Osteoblast (primary cell): ENCODE measurements at regions not wholly inside any gene's neighbourhood (a gene's known extent, or its start where the extent isn't known, plus 50 kb on each side); places are given as distances from the start of the nearest gene placed in this dataset.

Experiments
- DNase-seq: peaks from one replicate; pipeline ENCODE4 v3.0.0; 2011; ENCODE audit warnings: low spot score, mixed read lengths; ENCODE audit not compliant: insufficient read length; ENCODE audit errors: missing footprints
- H2AFZ ChIP-seq: 2 replicates; pipeline ENCODE4 v1.6.0; 2011; ENCODE audit warnings: mild to moderate bottlenecking, low read length
- H3K27ac ChIP-seq: 2 replicates; pipeline ENCODE4 v1.5.1; 2011; ENCODE audit warnings: mild to moderate bottlenecking, low read depth, low read length, moderate library complexity
- H3K27me3 ChIP-seq: 2 replicates; pipeline ENCODE4 v1.6.0; 2012; ENCODE audit warnings: mild to moderate bottlenecking, control low read depth, inconsistent platforms, low read length, moderate library complexity; ENCODE audit not compliant: insufficient read depth
- H3K36me3 ChIP-seq: 2 replicates; pipeline ENCODE4 v1.5.1; 2011; ENCODE audit warnings: mild to moderate bottlenecking, low read length, control low read depth, moderate library complexity; ENCODE audit not compliant: insufficient read depth
- H3K4me1 ChIP-seq: 2 replicates; pipeline ENCODE4 v1.5.1; 2011; ENCODE audit warnings: mild to moderate bottlenecking, low read length, control low read depth, moderate library complexity; ENCODE audit not compliant: insufficient read depth
- H3K4me2 ChIP-seq: 2 replicates; pipeline ENCODE4 v1.6.0; 2011; ENCODE audit warnings: mild to moderate bottlenecking, low read length; ENCODE audit not compliant: insufficient read depth
- H3K4me3 ChIP-seq: fragments of 200-600 bp; sonication (generic); 3 replicates; pipeline ENCODE4 v1.5.1; 2012; ENCODE audit warnings: mild to moderate bottlenecking, low read length, inconsistent platforms; ENCODE audit not compliant: insufficient read depth
- H3K79me2 ChIP-seq: 2 replicates; pipeline ENCODE4 v1.6.0; 2012; ENCODE audit warnings: mild to moderate bottlenecking, low read length, control low read depth, inconsistent platforms; ENCODE audit not compliant: insufficient read depth
- H3K9me3 ChIP-seq: 2 replicates; pipeline ENCODE4 v1.5.1; 2011; ENCODE audit warnings: low read depth, low read length, control low read depth
- H4K20me1 ChIP-seq: 2 replicates; pipeline ENCODE4 v1.6.0; 2012; ENCODE audit warnings: mild to moderate bottlenecking, low read length, control low read depth; ENCODE audit not compliant: insufficient read depth
- CTCF ChIP-seq: IDR thresholded peaks from 2 replicates; pipeline ENCODE4 v1.5.1; 2011; ENCODE audit warnings: mild to moderate bottlenecking, low read depth, low read length, moderate library complexity; ENCODE audit errors: extremely low read depth

GRCh38 chr16:9365370-9365728 lies 273.9 kb downstream of the HAPSTR1 start:
- Histone ChIP-seq H3K4me3 (no peak overlapping the region), H2AFZ (no peak overlapping the region), H3K9me3 (peaks cover 2% of the 10 kb centered on the region), H3K36me3 (no peaks in the 10 kb centered on the region), H3K79me2 (no peaks in the 10 kb centered on the region), H3K4me1 (no peaks in the 10 kb centered on the region), H4K20me1 (no peaks in the 10 kb centered on the region), H3K27ac (no peak overlapping the region), H3K4me2 (no peak overlapping the region), H3K27me3 (no peaks in the 10 kb centered on the region)
- no peak for TF ChIP-seq CTCF
- no peak for DNase-seq

- no peak overlapping the region for H3K27ac ChIP-seq
- no peaks in the 10 kb centered on the region for H3K27me3 ChIP-seq
- no peaks in the 10 kb centered on the region for H4K20me1 ChIP-seq
- no peaks in the 10 kb centered on the region for H3K4me1 ChIP-seq
- no peak overlapping the region for H3K4me3 ChIP-seq
- no peaks in the 10 kb centered on the region for H3K79me2 ChIP-seq
- no peak for DNase-seq
- no peak overlapping the region for H2AFZ ChIP-seq
- no peak overlapping the region for H3K4me2 ChIP-seq
- H3K9me3 ChIP-seq = peaks cover 2% of the 10 kb centered on the region
- no peaks in the 10 kb centered on the region for H3K36me3 ChIP-seq
- TF ChIP-seq CTCF = no peak
These were observed 274.9 kb downstream of the HAPSTR1 start for GRCh38 chr16:9366048-9366969.

GRCh38 chr16:9370061-9370491 lies 278.6 kb downstream of the HAPSTR1 start:
- Histone ChIP-seq H4K20me1 (no peaks in the 10 kb centered on the region), H2AFZ (no peak overlapping the region), H3K79me2 (no peaks in the 10 kb centered on the region), H3K4me3 (no peak overlapping the region), H3K36me3 (no peaks in the 10 kb centered on the region), H3K27ac (no peak overlapping the region), H3K4me2 (no peak overlapping the region), H3K9me3 (peaks cover 2% of the 10 kb centered on the region), H3K27me3 (no peaks in the 10 kb centered on the region), H3K4me1 (no peaks in the 10 kb centered on the region)
- DNase-seq = no peak
- no peak for TF ChIP-seq CTCF

GRCh38 chr16:9371713-9372448 lies 280.4 kb downstream of the HAPSTR1 start:
- Histone ChIP-seq H3K9me3 (peaks cover 2% of the 10 kb centered on the region), H3K27me3 (no peaks in the 10 kb centered on the region), H3K4me2 (no peak overlapping the region), H3K4me1 (no peaks in the 10 kb centered on the region), H3K4me3 (no peak overlapping the region), H3K79me2 (no peaks in the 10 kb centered on the region), H3K36me3 (no peaks in the 10 kb centered on the region), H3K27ac (no peak overlapping the region), H4K20me1 (no peaks in the 10 kb centered on the region), H2AFZ (no peak overlapping the region)
- DNase-seq = no peak
- no peak for TF ChIP-seq CTCF
